Dedifferentiated amniotic fluid mesenchymal stem cell (primary cell): ENCODE measurements at regions not wholly inside any gene's neighbourhood (a gene's known extent, or its start where the extent isn't known, plus 50 kb on each side); places are given as distances from the start of the nearest gene placed in this dataset.
"Not testable (repeated sequence)": the region's sequence is repeated elsewhere in the genome, so short reads cannot be mapped to it uniquely, and the experiment has no call there.

Experiments used
- DNase-seq: peaks from one replicate; pipeline ENCODE4 v3.0.0-alpha.2; 2016; ENCODE audit errors: extremely low spot score

DNA sequence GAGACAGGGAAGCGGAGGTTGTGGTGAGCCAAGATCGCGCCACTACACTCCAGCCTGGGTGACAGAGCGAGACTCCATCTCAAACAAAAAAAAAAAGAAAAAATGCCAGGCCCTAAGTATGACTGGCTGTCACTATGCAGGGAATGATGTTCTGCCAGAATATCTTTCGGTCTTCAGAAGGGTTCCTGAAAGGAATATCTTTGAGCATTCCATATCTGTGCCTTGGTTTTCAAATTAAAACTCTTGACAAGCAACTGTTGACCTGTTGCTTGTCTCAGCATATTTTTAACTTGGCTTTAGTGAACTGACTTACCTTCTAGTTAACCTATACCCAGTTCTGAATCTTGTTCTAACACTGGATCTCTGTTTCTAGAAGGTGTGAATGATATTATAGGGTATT, 953.2 kb upstream of the FAM98A start:
- DNase-seq, result no peak

DNA sequence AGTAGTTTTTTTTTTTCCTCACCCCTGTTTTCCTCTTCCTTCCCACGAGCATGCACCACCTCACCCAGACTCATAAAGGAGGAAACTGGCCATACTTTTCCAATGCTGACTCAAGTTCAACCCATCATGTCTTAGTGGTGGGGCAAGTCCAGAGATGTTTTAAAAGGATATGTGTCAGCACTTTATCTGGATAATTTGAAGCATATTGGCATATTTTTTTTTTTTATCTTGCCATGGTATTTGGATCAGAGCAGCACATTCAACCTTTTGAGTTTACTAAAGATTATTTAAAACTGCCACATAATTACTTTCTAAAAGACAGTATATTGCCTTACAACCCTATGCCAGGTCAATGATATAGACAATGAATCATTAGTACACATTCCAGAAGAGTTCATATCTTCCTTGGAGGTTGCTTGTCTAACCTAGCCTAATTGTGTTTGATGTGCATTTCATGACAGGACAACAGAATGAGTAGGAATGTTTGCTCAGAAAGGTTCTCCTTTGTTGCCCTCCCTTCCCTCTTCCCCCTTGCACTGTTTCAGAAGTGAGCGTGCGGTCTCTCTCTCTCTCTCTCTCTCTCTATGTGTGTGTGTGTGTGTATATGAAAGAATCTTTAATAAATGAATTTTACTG, 950.7 kb upstream of the FAM98A start:
- DNase-seq, result no peak

DNA sequence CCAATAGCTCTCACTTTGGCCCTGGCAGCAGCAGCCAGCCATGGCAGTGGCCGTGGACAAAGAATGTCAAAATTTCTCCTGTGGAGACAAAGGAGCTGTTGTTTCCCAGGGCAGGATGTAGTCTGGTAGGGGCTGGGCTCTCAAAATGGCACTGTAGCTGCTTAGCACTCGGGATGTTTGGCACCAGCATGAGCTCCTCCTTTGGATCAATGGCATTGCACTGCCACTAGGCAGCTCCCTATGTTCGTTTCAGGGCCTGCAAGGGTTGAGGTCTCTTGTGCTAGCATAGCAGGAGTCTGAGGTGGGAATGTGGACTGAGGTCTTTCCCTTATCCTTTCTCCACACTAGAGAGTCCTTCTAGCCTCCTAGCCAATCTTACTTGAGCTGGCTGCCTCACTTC, 948.8 kb upstream of the FAM98A start:
- DNase-seq, result no peak

DNA sequence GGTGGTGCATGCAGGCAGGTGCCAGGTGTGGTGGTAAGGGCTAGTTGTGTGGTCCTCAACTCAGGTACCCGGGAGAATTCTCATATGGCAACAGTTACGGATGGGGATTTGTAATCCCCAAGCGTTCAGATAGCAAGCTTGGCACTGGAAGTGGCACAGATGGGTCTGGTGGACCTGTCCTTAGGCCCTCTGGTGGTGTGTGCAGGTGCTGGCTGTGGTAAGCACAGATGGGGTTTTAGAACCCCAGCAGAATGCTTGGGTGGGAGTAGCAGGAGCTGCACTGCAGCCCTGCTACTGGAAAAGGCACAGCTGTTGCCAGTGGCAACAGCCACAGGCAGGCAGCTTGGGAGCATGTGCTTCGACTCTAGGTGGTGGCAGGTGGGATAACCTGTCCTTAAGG, 948.2 kb upstream of the FAM98A start:
- no peak for DNase-seq

DNA sequence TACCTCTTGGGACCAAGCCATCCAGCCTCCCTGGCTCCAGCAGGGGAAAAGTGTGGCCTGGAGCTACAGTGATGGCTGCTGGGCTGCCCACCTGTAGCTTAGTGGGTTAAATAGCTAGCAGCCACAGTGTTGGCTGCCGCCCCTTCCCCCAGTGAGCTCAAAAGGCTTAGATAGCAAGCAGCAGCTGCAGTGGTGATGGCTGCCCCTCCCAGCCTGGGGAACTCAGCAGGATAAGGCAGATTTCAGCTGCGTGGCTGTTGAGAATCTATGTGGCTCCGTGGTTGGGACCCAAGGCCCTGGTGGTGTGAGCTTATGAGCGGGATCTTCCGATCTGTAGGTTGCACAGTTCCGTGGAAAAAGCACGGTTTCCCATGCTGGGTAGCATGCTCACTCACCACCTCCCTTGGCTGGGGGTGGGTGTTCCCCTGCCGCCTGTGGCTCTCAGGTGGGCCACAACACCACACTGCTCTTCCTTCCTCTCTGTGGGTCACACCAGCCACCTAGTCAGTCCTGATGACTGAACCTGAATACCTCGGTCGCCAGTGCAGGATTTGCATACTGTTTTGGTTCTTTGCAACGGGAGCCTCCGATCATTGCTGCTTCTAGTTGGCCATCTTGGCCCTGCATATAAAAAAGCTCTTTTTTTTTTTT, 946.5 kb upstream of the FAM98A start:
- DNase-seq, result no peak

DNA sequence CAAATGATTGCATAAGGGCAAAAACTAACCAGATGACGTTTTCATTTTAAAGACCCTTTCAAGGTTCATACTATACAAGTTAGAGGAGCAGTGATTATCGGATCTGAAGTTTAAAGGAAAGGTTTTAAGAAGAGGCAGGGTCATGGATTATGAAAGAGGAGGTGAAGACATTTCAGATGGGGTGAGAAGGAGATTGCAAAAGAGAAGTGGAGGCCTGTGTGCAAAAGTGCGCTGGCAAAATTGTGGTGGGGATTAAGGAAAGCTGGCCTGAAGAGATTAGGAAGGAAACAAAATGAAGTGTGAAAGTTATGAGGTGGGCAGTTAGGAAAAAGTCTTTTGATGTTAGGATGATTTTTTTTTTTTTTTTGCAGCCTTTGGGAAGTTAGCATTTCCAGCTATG, 935.7 kb upstream of the FAM98A start:
- DNase-seq, result no peak

DNA sequence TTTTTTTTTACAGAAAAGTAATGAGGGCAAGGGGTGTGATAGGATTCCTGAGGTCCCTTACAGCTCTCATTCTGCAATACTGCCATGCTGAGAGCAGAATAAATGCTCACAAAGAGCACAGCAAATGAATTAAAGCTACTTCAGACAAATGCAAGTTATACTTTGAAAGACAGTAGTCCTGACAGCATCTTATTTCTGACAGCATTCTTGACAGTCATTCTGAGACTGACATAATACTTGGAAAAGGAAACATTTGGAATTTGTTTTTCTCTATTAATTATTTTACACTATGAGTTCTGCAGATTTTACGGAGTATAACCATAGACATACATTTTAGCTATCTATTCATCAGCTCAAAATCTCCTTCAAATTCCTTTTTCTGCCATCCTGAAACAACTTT, 935.2 kb upstream of the FAM98A start:
- no peak for DNase-seq

DNA sequence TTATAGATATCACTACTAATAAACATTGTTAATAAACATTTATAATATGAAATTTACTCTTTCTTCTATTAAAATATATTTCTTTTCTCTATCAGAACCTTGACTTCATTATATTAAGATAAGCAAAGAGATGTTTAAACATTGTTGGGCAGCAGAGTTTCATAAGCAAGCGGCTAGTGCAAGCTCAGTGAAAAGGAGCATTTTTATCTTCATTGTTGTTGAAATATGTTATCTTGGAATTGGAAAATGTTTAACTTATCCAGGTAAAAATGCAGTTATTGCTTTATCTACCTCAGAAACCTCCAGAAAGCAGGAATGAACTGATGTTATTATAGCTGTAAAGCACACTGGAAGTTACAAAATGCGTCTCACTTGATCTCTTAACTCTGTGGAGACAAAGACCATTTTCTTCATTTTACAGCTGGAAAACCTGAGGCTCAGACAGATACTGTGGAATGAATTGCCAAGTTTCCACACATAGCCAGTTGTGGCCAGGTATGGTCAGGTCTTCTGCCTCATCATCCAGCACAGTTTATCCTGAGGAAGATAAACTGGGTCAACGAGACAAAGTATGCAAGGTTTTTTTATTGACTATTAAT, 934.6 kb upstream of the FAM98A start:
- no peak for DNase-seq

DNA sequence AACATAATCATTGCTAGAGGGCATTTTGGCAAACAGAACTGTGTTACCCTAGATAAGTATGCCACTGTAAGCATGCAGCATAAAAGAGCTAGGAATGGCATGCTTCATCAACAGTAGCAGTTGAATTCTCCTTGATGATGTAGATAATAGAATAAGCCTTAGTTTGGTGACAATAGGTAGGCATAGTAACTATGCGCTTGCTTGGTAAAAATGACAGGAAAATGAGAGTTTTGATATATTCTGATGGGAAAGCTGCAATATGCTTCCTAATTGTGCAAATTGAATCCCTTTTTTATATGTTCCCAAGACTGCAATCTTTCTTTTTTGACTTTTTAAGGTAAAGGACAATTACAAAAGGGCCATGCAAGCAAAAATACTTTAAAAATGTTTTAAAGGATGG, 930.9 kb upstream of the FAM98A start:
- DNase-seq, result peak; percentile 0

DNA sequence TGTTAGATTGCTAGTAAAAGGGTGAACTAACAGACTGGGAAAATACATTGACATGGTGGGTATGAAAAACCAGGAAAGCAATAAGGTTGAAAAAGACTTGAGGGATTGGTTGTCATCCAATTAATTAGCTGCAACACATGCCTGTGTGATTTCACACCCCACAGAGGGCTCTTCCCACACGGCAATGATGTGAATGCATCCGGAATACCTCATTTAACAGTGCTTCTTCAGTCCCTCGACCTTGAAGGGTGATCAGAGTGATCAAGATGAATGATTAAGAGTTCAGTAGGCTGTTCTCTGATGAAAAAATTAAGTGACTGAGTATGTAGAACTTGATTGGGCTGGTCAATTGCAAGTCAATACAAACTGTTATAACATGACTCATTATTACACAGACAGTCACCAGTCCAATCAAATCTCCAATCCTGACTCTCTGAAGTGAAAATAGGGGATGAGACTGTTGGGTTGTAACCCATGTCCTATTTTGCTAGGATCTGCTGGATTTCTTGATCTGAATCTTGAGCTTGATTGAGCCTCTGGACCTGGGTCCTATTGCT, 924.9 kb upstream of the FAM98A start:
- no peak for DNase-seq

DNA sequence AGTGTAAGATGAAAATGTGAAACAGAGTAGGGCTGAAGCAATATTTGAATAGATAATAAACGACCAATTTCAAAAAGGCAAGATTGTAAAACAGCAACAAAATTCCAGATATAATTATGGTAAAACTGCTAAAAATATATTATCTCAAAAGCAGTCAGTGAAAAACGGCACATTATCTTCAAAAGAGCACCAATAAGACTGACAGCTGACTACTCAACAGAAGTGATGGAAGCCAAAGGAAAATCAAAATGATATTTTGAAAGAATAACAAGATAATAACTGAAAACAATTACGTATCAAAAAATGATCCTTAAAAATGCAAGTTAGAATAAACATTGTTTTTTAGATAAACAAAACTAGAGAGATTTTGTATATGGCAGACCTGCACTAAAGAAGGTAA, 920.6 kb upstream of the FAM98A start:
- DNase-seq, result no peak

DNA sequence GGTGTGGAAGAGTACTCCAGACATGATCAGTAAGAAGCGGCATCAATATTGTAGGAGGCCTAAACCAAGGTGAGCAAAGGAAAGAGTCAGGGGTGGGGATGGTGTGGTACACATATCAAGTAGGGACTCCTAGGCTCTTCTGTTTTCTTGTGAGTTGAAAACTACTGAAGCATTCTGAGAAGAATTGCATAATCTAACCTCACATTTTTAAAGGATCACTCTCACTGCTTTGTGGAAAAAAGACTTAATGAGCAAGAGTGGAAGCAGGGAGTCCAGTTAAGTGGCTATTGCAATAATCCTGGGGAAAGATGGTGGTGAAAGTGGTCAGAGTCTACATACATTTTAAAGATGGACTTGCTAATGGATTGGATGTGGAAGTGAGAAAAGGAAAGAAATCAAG, 899.5 kb upstream of the FAM98A start:
- no peak for DNase-seq

DNA sequence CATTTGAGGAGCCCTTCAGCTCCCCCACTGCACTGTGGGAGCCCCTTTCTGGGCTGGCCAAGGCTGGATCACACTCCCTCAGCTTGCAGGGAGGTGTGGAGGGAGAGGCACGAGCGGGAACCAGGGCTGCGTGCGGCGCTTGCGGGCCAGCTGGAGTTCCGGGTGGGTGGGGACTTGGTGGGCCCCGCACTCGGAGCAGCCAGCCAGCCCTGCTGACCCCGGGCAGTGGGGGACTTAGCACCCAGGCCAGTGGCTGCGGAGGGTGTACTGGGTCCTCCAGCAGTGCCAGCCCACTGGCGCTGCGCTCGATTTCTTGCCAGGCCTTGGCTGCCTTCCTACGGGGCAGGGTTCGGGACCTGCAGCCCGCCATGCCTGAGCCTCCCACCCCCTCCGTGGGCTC, 895.1 kb upstream of the FAM98A start:
- not testable (repeated sequence) for DNase-seq

DNA sequence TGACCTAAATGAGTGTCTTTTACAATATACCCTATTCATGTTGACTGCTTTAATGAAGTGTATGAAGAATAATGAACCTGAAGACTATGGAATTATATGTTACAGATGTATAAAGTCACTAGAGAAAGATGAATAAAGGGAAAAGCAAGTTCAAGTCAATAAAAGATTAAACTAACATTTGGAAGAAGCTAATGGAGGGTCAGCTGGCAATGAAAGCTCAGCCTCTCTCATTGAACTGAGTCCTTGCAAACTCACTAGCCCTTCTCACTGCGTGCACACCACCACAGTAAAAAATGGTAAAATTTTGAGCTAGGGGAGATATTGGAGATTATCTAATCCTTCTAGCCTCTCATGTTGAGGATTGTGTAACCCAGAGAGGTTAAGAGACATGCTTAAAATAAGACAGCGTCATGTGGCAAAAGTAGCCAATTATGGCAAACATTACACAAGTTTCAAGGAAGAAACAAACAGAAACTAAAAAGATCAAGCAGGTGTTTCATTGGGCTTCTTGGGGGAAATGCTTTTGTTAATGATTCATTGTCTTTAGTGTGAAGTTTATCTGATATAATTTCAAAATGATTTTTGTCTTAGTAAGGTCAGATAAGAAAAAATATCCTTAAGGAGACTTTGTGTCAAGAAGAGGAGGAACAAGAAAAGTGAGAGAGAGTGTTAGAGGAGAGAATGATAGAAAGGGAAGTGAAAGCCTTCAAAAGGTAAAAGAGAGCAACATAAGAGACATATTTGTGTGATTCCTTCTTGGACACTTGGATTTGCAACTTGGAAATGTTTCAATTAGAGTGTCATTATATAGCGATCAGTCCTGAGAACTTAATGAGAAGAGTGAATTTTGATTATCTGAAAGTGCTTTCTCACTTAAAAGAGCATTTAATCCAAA, 893.7 kb upstream of the FAM98A start:
- DNase-seq, result no peak

DNA sequence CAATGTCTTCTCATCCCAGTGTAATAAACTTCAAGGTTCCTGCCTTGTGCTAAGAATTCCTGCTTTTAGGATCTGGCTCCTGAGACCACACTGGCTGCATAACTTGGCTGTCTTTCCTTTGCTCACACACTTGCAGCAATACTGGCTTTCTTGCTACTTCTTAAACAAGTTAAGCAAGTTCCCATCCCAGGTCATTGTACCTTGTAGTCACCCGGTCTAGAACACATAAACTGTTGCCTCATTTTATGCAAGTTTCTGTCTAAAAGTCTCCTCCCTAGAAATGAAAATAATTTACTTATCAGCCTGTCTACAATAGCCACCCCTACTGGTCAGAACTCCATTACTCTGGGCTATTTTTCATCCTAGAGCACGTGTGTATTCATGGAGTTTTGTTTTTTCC, 887.9 kb upstream of the FAM98A start:
- no peak for DNase-seq

DNA sequence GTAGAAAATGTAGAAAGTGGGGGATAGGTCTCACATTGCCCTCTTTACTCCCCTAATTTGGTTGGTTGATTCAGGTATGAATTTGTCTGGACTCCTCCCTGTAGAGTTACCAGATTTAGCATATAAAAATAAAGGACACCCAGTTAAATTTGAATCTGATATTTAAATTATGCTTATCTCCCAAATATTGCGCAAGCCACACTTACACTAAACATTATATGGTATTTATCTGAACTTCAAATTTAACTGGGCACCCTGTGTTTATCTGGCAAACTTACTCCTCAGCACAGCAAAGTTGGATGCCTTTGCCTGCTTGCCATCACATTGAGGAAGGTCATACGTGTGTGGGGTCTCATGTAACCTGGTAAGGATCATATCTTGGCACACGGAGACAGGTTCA, 882.4 kb upstream of the FAM98A start:
- DNase-seq, result no peak

DNA sequence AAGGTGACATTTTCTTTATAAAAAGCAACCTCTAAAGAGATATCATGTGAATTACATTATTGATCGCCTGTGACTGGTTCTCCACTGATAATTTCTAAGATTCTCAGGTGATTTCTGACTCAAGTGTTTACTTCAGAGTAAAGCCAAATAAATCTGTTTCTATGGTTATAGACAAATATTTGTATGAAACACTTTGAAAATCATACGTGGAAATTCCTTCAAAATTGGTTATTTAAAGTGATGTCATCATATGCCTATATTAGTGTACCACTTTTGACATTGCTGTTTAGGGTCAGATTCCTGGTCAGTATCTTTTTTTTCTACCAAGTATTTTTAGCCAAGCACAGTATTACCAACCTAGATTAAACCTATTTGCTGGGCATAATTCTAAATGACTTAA, 881.3 kb upstream of the FAM98A start:
- DNase-seq, result no peak

DNA sequence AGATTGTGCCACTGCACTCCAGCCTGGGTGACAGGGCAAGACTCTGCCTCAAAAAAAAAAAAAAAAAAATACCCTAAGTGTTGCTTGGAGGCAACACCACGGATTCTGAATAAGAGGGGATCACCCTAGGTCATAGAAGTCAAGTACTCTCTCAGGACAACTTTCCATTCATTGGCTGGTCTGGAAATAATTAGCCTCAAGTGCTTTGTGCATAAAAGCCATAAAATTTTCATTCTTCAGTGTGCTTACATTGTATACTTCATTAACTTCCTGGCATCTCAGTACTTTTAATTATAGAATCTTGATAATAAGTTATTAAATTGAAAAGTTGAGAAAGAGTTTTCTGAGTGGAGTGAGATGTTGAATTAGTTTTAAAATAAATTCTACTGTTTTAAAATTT, 876.1 kb upstream of the FAM98A start:
- DNase-seq, result no peak

DNA sequence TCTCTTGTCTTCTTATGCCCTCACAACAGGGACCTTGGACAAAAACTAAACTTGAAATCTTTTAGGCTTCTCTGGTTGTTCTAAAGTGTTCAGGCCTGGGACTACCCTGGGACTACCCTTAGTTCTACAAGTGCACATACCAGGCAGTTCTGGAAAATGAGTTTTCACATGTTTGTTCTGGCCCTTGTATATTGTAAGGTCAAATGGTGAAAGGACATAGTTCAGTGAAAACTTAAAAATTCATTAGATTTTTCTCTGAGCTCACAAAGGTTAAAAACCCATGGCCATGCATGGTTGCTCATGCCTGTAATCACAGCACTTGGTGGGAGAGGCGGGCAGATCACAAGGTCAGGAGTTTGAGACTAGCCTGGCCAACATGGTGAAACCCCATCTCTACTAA, 875.5 kb upstream of the FAM98A start:
- DNase-seq, result no peak

DNA sequence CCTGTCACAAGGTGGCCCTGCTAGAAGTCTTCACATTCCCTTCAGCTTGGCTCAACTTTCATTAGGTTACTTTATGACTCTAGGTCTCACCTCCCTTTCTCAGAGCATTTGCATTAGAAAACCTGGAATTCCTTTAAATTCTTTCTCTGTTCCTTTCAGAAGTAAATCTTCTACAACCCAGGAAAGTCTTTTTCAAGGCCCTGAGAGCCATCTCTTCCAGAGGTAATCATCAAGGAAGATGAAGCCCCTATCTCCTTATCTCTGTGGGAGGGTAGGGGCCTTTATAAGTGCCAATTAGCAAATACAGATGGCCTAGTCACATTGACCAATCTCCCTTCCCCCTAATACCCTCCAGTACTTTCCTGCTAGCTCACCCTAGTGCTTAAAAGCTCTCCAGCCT, 848.0 kb upstream of the FAM98A start:
- no peak for DNase-seq

DNA sequence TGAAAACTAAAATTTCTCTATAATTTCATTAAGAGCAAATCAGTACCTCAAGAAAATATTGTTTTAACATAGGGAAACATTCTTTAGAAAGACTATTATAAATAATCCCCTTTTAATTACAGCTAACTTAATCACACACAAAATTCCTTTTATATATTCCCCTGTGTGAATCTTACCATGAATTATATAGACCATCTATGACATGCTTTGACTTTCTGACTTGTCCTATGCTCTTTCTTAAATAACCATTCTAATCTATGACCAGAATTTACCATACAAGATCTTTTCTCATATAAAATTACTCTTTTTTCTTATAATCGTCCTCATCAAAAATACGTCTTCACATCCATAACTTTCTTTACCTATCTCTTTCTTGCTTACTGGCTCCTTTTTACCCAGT, 824.2 kb upstream of the FAM98A start:
- no peak for DNase-seq

DNA sequence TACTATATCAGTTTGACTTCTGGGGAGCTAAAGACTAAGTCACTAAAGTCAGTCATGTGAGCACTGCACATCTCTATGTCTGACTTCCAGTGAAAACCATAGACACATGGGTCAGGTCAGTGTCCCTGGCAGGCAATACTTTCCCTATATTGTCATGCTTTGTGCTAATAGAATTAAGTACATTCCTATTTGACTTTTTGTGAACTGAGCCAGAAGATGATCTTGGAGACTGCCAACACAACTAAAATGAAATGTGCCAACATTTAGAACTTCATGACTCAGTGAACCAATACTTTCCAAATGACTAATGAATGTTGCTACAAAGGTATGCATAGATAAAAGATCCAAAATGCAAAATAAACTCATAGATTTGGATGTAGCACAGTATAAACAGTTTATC, 820.8 kb upstream of the FAM98A start:
- DNase-seq, result no peak
